Activated T-cell treated with anti-CD3 and anti-CD28 coated beads for 4 hours (primary cell): ENCODE measurements at regions not wholly inside any gene's neighbourhood (a gene's known extent, or its start where the extent isn't known, plus 50 kb on each side); places are given as distances from the start of the nearest gene placed in this dataset.

Experiments used
- DNase-seq: peaks from one replicate; pipeline ENCODE4 v3.0.0-alpha.2; 2020

- DNase-seq, result no peak
Observed at GRCh38 chr3:72428803-72429202, 419.4 kb downstream of the SHQ1 start.

- DNase-seq, result no peak
Observed at GRCh38 chr3:72427624-72428023, 420.6 kb downstream of the SHQ1 start.

- no peak for DNase-seq
Observed at GRCh38 chr3:72426618-72427397, 421.4 kb downstream of the SHQ1 start.

- no peak for DNase-seq
Observed at GRCh38 chr3:72423643-72424042, 424.6 kb downstream of the SHQ1 start.

GRCh38 chr3:72421786-72422185 lies 426.5 kb downstream of the SHQ1 start:
- no peak for DNase-seq

- no peak for DNase-seq
Observed at GRCh38 chr3:72421126-72421525, 427.1 kb downstream of the SHQ1 start.

- DNase-seq, result no peak
Observed at GRCh38 chr3:72418856-72419255, 429.4 kb downstream of the SHQ1 start.

GRCh38 chr3:72418244-72418643 lies 430.0 kb downstream of the SHQ1 start:
- DNase-seq, result no peak

GRCh38 chr3:72414481-72415016 lies 433.7 kb downstream of the SHQ1 start:
- DNase-seq, result no peak

GRCh38 chr3:72413228-72413627 lies 435.0 kb downstream of the SHQ1 start:
- DNase-seq, result no peak

GRCh38 chr3:72412340-72412956 lies 435.8 kb downstream of the SHQ1 start:
- no peak for DNase-seq

GRCh38 chr3:72411843-72412242 lies 436.4 kb downstream of the SHQ1 start:
- DNase-seq, result no peak

GRCh38 chr3:72411126-72411525 lies 437.1 kb downstream of the SHQ1 start:
- DNase-seq, result no peak

GRCh38 chr3:72408983-72409779 lies 439.1 kb downstream of the SHQ1 start:
- DNase-seq, result no peak

- no peak for DNase-seq
Observed at GRCh38 chr3:72407766-72408165, 440.5 kb downstream of the SHQ1 start.

GRCh38 chr3:72405943-72406566 lies 442.2 kb downstream of the SHQ1 start:
- no peak for DNase-seq

- no peak for DNase-seq
Observed at GRCh38 chr3:72401005-72401545, 447.2 kb downstream of the SHQ1 start.

- DNase-seq, result no peak
Observed at GRCh38 chr3:72398781-72399180, 449.5 kb downstream of the SHQ1 start.

GRCh38 chr3:72397586-72397985 lies 450.7 kb downstream of the SHQ1 start:
- DNase-seq, result no peak

- no peak for DNase-seq
Observed at GRCh38 chr3:72396899-72397298, 451.3 kb downstream of the SHQ1 start.

GRCh38 chr3:72395776-72396311 lies 452.4 kb downstream of the SHQ1 start:
- no peak for DNase-seq

GRCh38 chr3:72393455-72393854 lies 454.8 kb downstream of the SHQ1 start:
- DNase-seq, result no peak

GRCh38 chr3:72391659-72392058 lies 456.6 kb downstream of the SHQ1 start:
- DNase-seq, result no peak
